ENCODE measurements at regions not wholly inside any gene's neighbourhood (a gene's known extent, or its start where the extent isn't known, plus 50 kb on each side); places are given as distances from the start of the nearest gene placed in this dataset.
"Not testable (repeated sequence)": the region's sequence is repeated elsewhere in the genome, so short reads cannot be mapped to it uniquely, and the experiment has no call there.

DNA sequence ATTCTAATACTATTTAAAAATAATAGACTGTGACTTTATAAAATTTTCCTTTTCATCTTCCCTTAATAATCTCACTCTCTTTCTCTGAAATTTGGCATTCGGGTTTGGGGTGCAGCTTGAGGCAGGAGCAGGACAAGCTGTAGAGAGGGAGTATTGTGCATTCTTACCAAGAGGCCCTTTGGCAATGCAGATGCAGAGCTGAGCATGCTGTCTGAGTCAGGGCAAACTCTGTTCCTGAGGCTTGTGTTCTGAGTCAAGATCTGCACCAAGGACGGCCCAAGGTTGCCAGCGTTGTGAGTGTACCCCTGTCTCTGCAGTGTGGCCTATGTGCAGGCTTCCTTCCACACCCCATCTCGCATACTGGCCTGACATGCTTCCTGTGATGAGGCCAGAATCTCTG lies 343.8 kb upstream of the FRG2C start:
- DNase-seq (ENCODE audit: low read depth): no peak

DNA sequence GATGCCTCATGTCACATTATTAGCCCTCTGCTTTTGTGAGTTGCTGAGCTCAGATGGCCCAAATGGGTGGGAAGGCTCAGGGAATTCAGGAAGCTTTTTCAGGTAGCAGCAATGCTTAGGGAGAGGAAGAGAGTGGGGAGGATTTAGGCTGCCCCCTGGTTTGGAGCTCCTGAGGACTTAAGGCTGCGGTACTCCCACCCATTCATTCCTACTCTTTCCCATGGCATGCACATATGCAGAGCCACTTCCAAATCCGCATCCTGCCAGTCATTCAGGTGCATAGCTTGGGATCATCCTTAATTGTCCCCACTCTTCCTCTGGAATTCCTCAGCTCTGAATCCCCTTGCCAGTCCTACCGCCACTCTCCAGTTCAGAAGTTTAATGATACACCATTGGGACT lies 343.1 kb upstream of the FRG2C start:
- no peak for DNase-seq (ENCODE audit: low read depth)

DNA sequence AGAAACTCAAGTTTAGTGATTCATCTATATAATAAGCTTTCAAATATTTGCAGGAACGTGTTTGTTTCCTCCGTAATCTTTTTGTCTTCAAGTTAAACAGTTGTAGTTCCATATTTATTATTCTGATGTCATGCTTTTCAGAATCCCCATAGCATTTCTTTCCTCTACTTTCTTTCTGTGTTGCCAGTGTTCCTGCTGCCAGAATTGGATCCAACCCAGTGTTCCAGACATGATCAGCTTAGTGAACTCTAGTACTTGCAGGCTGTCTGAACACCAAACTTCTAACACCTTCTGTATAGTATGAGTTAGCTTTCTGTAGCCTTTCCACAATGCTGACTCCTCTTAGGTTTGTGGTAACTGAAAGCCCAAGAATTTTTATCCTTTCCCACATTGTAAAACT lies 340.2 kb upstream of the FRG2C start:
- DNase-seq (ENCODE audit: low read depth): not testable (repeated sequence)

- DNase-seq (ENCODE audit: low read depth): no peak
Measured at GRCh38 chr3:75325716-75326115, 338.4 kb upstream of the FRG2C start.

DNA sequence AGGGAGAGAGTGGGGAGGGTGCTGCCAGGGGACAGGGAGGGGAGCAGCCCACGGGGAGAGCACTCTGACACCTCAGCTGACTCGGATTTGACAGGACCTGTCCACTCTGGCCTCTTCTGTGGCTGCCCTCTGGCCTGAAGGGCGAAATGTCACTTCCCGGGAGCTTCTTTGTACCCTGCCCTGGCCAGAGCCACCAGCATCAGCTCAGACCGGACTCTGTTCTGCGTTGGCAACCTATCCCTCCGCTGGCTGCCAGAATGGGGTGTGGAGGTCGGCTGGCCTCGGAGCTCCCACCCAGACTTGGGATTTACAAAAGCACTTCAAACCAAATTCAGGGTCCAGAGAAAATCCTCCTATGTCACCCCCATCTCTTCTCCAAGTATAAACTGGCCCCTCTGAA lies 336.7 kb upstream of the FRG2C start:
- DNase-seq (ENCODE audit: low read depth): no peak

- no peak for DNase-seq (ENCODE audit: low read depth)
Measured at GRCh38 chr3:75329476-75330097, 334.5 kb upstream of the FRG2C start.

GRCh38 chr3:75330446-75330845 lies 333.7 kb upstream of the FRG2C start:
- not testable (repeated sequence) for DNase-seq (ENCODE audit: low read depth)

DNA sequence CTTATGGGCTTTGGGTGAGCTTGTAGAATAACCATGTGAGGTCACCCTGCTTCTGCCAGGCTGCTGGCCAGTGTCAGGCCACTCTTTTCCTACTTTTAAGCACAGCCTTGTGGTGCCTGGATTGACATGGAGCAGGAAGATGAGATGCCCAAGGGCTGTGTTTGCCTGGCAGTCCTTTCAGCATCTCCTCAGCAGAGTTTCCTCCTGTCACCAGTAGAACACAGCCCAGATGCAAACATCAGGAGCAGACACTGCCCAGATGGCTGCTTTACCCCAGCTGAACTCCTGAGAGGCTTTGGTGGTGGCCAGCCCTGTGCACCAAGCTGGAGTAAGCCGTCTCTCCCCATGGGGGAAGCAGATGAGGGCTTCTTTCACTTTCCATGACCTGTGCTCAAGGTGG lies 332.0 kb upstream of the FRG2C start:
- not testable (repeated sequence) for DNase-seq (ENCODE audit: low read depth)

DNA sequence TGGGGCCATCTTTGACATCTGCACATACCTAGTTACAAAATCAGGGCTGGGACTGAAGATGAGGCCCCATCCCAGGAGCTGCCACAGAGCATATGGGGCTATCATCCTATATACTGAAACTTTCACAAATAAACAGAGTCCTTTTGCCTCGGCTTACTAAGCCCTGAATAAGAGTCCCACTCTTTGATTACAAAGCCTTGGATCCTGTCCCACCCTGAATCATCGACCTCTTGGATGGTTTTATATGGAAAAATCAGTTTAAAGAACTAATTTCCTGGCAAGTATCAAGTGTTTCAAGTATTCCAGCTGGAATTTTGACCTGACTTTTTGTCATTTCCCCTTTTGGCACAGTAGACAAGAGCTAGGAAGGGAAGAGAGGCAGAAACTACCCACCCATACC lies 331.3 kb upstream of the FRG2C start:
- no peak for DNase-seq (ENCODE audit: low read depth)

- DNase-seq (ENCODE audit: low read depth): no peak
Measured at GRCh38 chr3:75334299-75334698, 329.8 kb upstream of the FRG2C start.

- no peak for DNase-seq (ENCODE audit: low read depth)
Measured at GRCh38 chr3:75337226-75337900, 326.8 kb upstream of the FRG2C start.

DNA sequence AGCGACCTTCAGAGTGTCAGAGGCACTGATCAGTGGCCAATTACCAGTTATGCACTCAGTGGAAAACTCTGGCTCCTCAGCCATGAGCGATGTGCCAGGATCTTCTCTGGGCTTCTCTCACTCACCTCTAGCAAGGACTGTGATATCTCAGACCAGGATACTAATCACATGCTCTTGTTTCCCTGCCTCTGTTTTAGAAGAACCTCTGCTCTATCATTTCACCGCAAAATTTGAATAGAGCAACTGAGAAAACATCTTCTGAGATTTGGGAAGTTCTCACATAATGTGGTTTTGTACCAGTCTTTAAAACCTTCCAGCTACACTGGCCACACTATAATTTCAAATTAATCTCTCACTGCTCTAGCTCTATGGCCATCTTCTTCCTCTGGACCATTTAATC lies 325.8 kb upstream of the FRG2C start:
- no peak for DNase-seq (ENCODE audit: low read depth)

- no peak for DNase-seq (ENCODE audit: low read depth)
Measured at GRCh38 chr3:75341324-75342067, 322.6 kb upstream of the FRG2C start.

GRCh38 chr3:75342425-75342824 lies 321.7 kb upstream of the FRG2C start:
- no peak for DNase-seq (ENCODE audit: low read depth)

DNA sequence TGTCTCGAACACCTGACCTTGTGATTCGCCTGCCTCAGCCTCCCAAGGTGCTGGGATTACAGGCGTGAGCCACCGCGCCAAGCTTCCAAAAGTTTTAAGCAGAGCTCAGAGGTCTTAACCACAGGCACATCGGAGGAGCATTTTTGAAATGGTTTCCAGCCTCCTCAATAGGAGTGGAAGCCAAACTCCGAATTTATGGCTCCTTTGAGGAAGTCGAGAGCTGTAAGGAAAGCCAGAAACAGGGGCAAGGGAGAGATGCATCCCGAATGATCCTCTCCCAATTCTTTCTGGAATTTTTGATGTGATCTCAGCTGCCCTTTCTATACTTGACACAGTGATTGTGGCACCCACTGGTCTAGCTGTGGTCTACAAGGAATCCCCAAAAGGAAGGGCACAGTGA lies 313.6 kb upstream of the FRG2C start:
- DNase-seq (ENCODE audit: low read depth): not testable (repeated sequence)

DNA sequence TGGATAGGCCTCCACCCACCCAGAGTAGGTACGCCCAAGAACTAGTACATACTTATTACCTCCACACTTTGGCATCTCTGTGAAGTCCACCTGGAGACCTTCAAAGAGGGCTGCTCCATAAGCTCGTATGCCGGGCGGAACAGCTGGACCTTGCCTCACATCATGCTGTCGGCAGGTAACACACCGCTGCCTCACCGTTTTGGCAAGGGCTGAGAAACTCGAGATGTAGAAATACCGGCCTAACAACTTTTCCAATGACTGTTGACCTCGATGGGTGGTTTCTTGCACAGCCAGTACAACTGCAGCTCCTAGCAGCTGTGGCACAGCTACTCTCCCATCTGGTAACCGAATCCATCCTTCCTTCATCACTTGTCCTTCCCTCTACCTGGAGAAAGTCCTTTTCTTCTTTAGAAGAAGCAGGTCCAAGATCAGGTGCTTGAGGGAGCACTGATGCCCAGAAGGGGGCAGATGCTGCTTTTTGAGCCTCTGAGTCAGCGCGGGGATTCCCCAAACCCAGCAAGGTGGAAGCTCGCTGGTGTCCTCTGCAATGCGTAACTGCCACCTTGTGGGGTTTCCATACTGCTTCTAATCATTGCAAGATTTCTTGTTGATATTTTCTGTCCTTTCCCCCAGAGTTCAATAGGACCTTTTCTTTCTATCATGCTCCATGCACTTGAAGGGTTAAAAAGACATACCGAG lies 301.9 kb upstream of the FRG2C start:
- not testable (repeated sequence) for DNase-seq (ENCODE audit: low read depth)

DNA sequence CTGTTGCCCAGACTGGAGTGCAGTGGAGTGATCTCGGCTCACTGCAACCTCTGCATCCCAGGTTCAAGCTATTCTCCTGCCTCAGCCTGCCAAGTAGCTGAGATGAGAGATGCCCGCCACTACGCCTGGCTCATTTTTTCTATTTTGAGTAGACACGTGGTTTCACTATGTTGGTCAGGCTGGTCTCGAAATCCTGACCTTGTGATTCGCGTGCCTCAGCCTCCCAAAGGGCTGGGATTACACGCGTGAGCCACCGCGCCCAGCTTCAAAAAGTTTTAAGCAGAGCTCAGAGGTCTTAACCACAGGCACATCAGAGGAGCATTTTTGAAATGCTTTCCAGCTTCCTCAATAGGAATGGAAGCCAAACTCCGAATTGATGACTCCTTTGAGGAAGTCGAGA lies 291.2 kb upstream of the FRG2C start:
- DNase-seq (ENCODE audit: low read depth): not testable (repeated sequence)

- DNase-seq (ENCODE audit: low read depth): not testable (repeated sequence)
Measured at GRCh38 chr3:75379840-75380239, 284.3 kb upstream of the FRG2C start.

- no peak for DNase-seq (ENCODE audit: low read depth)
Measured at GRCh38 chr3:75380276-75380771, 283.8 kb upstream of the FRG2C start.

GRCh38 chr3:75384016-75384415 lies 280.1 kb upstream of the FRG2C start:
- not testable (repeated sequence) for DNase-seq (ENCODE audit: low read depth)

DNA sequence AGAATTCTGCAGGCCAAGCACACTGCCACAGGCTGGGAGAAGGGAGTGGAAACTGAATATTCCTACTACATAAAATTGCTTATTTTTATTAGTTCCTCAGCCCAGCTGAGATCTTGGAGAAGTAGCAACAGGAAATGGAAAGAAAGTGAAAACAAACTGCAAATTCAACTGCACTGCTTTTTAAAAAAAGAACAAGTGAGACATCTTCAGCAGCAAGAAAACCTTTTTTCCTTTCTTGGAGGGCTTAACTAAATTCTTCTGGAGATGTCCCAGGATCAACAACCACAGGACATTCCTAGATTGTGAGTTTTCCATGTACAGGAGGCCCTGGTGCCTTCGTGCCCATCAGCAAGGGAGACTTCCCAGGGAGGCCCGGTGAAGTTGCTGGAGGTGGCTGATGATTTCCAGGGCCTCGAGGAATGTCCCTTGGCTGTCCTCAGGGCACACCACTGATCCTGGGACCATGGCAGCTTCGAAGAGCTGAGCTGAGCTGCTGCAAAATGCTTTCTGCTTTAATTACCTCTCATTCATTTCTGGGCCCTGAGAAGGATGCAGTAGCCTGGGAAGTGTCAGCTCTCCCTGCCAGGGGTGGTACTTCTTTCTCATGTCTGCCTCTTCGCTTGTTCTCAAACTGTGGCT lies 275.5 kb upstream of the FRG2C start:
- DNase-seq (ENCODE audit: low read depth): not testable (repeated sequence)

- DNase-seq (ENCODE audit: low read depth): not testable (repeated sequence)
Measured at GRCh38 chr3:75393288-75393694, 270.8 kb upstream of the FRG2C start.
